SK-N-SH (cell line): ENCODE measurements at regions not wholly inside any gene's neighbourhood (a gene's known extent, or its start where the extent isn't known, plus 50 kb on each side); places are given as distances from the start of the nearest gene placed in this dataset.

Experiments used
- CTCF ChIA-PET: fragments of 300-600, 350-600 bp; formaldehyde crosslinking; extraction: SDS; loops from one replicate; lab custom pipeline; 2021; lab: Yijun Ruan, JAX
- POLR2A ChIA-PET: fragments of 350-600 bp; sonication (Branson Sonifier 250); formaldehyde crosslinking; extraction: SDS; loops from one replicate; lab custom pipeline; 2020; ENCODE audit warnings: antibody characterized with exemption, inconsistent platforms; lab: Yijun Ruan, JAX
- DNase-seq: peaks from one replicate; pipeline ENCODE4 v3.0.0; 2012
- H2AFZ ChIP-seq: fragments of 200-600 bp; sonication (generic); 2 replicates; pipeline ENCODE4 v1.8.1; 2016; ENCODE audit warnings: antibody characterized with exemption, mild to moderate bottlenecking, low read depth
- H3F3A ChIP-seq: fragments of 200-600 bp; sonication (generic); replicated peaks from 2 replicates; pipeline ENCODE3; 2016; ENCODE audit warnings: antibody characterized with exemption, mild to moderate bottlenecking; ENCODE audit not compliant: insufficient read depth
- H3K27ac ChIP-seq, 2 experiments: fragments of 200-500 bp in 1 of 2; fragments of 200-600 bp in 1 of 2; sonication (Bioruptor generic) in 1 of 2; sonication (generic), shearing (Covaris generic) in 1 of 2; 2 replicates each; pipeline versions ENCODE4 v1.5.1 to v1.6.1; 2014 to 2016; ENCODE audit warnings: low read depth in 2 of 2, inconsistent platforms in 1 of 2, low read length in 1 of 2, mild to moderate bottlenecking in 1 of 2, mixed read lengths in 1 of 2
- H3K27me3 ChIP-seq: fragments of 200-600 bp; sonication (generic), shearing (Covaris generic); 2 replicates; pipeline ENCODE4 v1.6.1; 2016; ENCODE audit warnings: mixed run types; ENCODE audit not compliant: insufficient read depth
- H3K36me3 ChIP-seq, 2 experiments: fragments of 200-500 bp in 1 of 2; fragments of 200-600 bp in 1 of 2; sonication (Bioruptor generic) in 1 of 2; sonication (generic) in 1 of 2; replicated peaks in 1 of 2; 2 replicates each; pipeline versions ENCODE3 to v1.5.1; 2014 to 2016; ENCODE audit warnings: low read length in 1 of 2, mild to moderate bottlenecking in 1 of 2; ENCODE audit not compliant: insufficient read depth in 2 of 2, control insufficient read depth in 1 of 2
- H3K4me1 ChIP-seq, 2 experiments: fragments of 200-500 bp in 1 of 2; fragments of 200-600 bp in 1 of 2; sonication (Bioruptor generic) in 1 of 2; sonication (generic), shearing (Covaris generic) in 1 of 2; 2 replicates each; pipeline versions ENCODE4 v1.5.1 to v1.6.1; 2014 to 2016; ENCODE audit warnings: low read depth in 1 of 2, low read length in 1 of 2, mixed run types in 1 of 2; ENCODE audit not compliant: insufficient read depth in 2 of 2, control insufficient read depth in 1 of 2
- H3K4me2 ChIP-seq: fragments of 200-600 bp; sonication (generic), shearing (Covaris generic); 2 replicates; pipeline ENCODE4 v1.6.1; 2017; ENCODE audit warnings: mixed run types
- H3K4me3 ChIP-seq, 2 experiments: fragments of 200-500 bp in 1 of 2; fragments of 200-600 bp in 1 of 2; sonication (Bioruptor generic) in 1 of 2; sonication (generic), shearing (Covaris generic) in 1 of 2; 2 replicates each; pipeline versions ENCODE4 v1.5.1 to v1.8.1; 2014 to 2016; ENCODE audit warnings: low read depth in 2 of 2, inconsistent platforms in 1 of 2, low read length in 1 of 2, mild to moderate bottlenecking in 1 of 2, mixed read lengths in 1 of 2, moderate library complexity in 1 of 2
- H3K79me2 ChIP-seq: fragments of 200-600 bp; sonication (generic); 2 replicates; pipeline ENCODE4 v1.8.1; 2017; ENCODE audit warnings: mild to moderate bottlenecking; ENCODE audit not compliant: insufficient read depth
- H3K9ac ChIP-seq: fragments of 200-600 bp; sonication (generic); 2 replicates; pipeline ENCODE4 v1.6.1; 2017; ENCODE audit warnings: mixed run types
- H3K9me2 ChIP-seq: fragments of 200-600 bp; sonication (generic); 2 replicates; pipeline ENCODE4 v1.6.1; 2017; ENCODE audit warnings: mixed run types
- H3K9me3 ChIP-seq: fragments of 200-600 bp; sonication (generic); 2 replicates; pipeline ENCODE4 v1.6.1; 2017; ENCODE audit warnings: mixed run types, mild to moderate bottlenecking, moderate library complexity
- H4K20me1 ChIP-seq: fragments of 200-600 bp; sonication (generic); 2 replicates; pipeline ENCODE4 v1.6.1; 2017; ENCODE audit warnings: mild to moderate bottlenecking, mixed run types; ENCODE audit not compliant: insufficient read depth
- EP300 ChIP-seq, 2 experiments: IDR thresholded peaks; 2 replicates each; pipeline versions ENCODE4 v1.4.0 to v1.6.1; 2012; ENCODE audit warnings: borderline replicate concordance in 1 of 2, low read depth in 1 of 2, low read length in 1 of 2
- EZH2phosphoT487 ChIP-seq: fragments of 200-600 bp; sonication (generic); IDR thresholded peaks from 2 replicates; pipeline ENCODE4 v1.6.1; 2017; ENCODE audit warnings: low read depth, mixed run types, mild to moderate bottlenecking, antibody characterized with exemption, moderate library complexity, borderline replicate concordance
- FOSL2 ChIP-seq: IDR thresholded peaks from 2 replicates; pipeline ENCODE4 v1.4.0; 2012; ENCODE audit warnings: low read depth, mild to moderate bottlenecking, moderate library complexity, borderline replicate concordance
- GATA2 ChIP-seq: sonication (generic); formaldehyde crosslinking; IDR thresholded peaks from 2 replicates; pipeline ENCODE4 v1.5.0; 2020; ENCODE audit warnings: mild to moderate bottlenecking, missing genetic modification reagents
- REST ChIP-seq: IDR thresholded peaks from 2 replicates; pipeline ENCODE4 v1.6.1; 2012; ENCODE audit warnings: mild to moderate bottlenecking, low read depth, low read length, moderate library complexity
- WGBS: methylation state at CpG from one replicate; pipeline ENCODE4 v1.1.6; 2017; ENCODE audit warnings: low lambda C conversion rate; 5-methylcytosine and 5-hydroxymethylcytosine counted together
- TF ChIP-seq, protein P1 (sequence below): IDR thresholded peaks from 2 replicates; pipeline ENCODE4 v1.4.0; 2012; ENCODE audit warnings: low read depth, borderline replicate concordance

- CTCF ChIA-PET = no interaction called here
- Histone ChIP-seq H3K36me3 (no peaks in the 10 kb centered on the region), H3K4me3 (no peak overlapping the region), H3K9me2 (no peaks in the 10 kb centered on the region), H3K4me1 (peaks cover 0 to 5% of the 10 kb centered on the region in 2 experiments; a peak in 1 of 4 replicates), H3K9me3 (no peaks in the 10 kb centered on the region), H4K20me1 (no peaks in the 10 kb centered on the region), H2AFZ (peak overlapping the region; percentile 31; the same call in 1 of the 2 replicates), H3K27ac (peak overlapping the region in 1 of 2 experiments; percentile 39; a peak in 2 of 4 replicates), H3K27me3 (no peaks in the 10 kb centered on the region), H3F3A (peaks cover 9% of the 10 kb centered on the region), H3K9ac (no peak overlapping the region), H3K4me2 (peak overlapping the region; percentile 6; the same call in 1 of the 2 replicates), H3K79me2 (no peaks in the 10 kb centered on the region)
- no peak for DNase-seq
- WGBS = 48% methylated on average over 7 of the region's 7 CpGs
- TF ChIP-seq FOSL2 = peak; percentile 21; the same call in 1 of the 2 replicates
- no peak for TF ChIP-seq EP300 (IDR thresholded peaks at IDR 0.05; ENCODE audit: borderline replicate concordance in 1 of 2, low read depth in 1 of 2, low read length in 1 of 2)
- POLR2A ChIA-PET = no interaction called here
Observed at GRCh38 chr20:50251992-50252511, 61.4 kb downstream of the CEBPB start.

- Histone ChIP-seq H3K9me3 (no peaks in the 10 kb centered on the region), H2AFZ (no peak overlapping the region), H3K9ac (no peak overlapping the region), H3K79me2 (no peaks in the 10 kb centered on the region), H3K4me1 (peaks cover 0 to 5% of the 10 kb centered on the region in 2 experiments; a peak in 1 of 4 replicates), H3K4me2 (no peak overlapping the region), H3K36me3 (no peaks in the 10 kb centered on the region), H4K20me1 (no peaks in the 10 kb centered on the region), H3K9me2 (no peaks in the 10 kb centered on the region), H3K27me3 (no peaks in the 10 kb centered on the region), H3K4me3 (no peak overlapping the region), H3K27ac (0 out of 4 replicates have a peak overlapping the region, but pooled peaks of 1 of the 2 experiments have one; percentile 39), H3F3A (peaks cover 9% of the 10 kb centered on the region)
- POLR2A ChIA-PET = no interaction called here
- WGBS = 89% methylated on average over 7 of the region's 7 CpGs
- CTCF ChIA-PET = no interaction called here
- no peak for TF ChIP-seq GATA2 (CRISPR knock-in tag)
- no peak for TF ChIP-seq REST
- TF ChIP-seq, protein P1, sequence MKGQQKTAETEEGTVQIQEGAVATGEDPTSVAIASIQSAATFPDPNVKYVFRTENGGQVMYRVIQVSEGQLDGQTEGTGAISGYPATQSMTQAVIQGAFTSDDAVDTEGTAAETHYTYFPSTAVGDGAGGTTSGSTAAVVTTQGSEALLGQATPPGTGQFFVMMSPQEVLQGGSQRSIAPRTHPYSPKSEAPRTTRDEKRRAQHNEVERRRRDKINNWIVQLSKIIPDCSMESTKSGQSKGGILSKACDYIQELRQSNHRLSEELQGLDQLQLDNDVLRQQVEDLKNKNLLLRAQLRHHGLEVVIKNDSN = no peak
- TF ChIP-seq EZH2phosphoT487 = no peak
- DNase-seq = no peak
Observed at GRCh38 chr20:50252701-50253100, 62.1 kb downstream of the CEBPB start.
